ENCODE measurements at regions not wholly inside any gene's neighbourhood (a gene's known extent, or its start where the extent isn't known, plus 50 kb on each side); places are given as distances from the start of the nearest gene placed in this dataset.

- in situ Hi-C loops (cut with HindIII; ENCODE audit: low pct_unique_long_range_greater_than_20kb, low sequenced_read_pairs): no loop called here
- TF ChIP-seq JUND (IDR thresholded peaks at IDR 0.05; ENCODE audit: low read depth): no peak
- no peak for DNase-seq (ENCODE audit: low read depth in 1 of 2, low spot score in 1 of 2)
Measured at GRCh38 chr1:56223968-56224367, 355.4 kb downstream of the PLPP3 start.

- no peak for TF ChIP-seq JUND (IDR thresholded peaks at IDR 0.05; ENCODE audit: low read depth)
- DNase-seq (ENCODE audit: low read depth in 1 of 2, low spot score in 1 of 2): no peak
- in situ Hi-C loops (cut with HindIII; ENCODE audit: low pct_unique_long_range_greater_than_20kb, low sequenced_read_pairs): no loop called here
Measured at GRCh38 chr1:56222914-56223540, 356.3 kb downstream of the PLPP3 start.

- DNase-seq (ENCODE audit: low read depth in 1 of 2, low spot score in 1 of 2): no peak
- no peak for TF ChIP-seq JUND (IDR thresholded peaks at IDR 0.05; ENCODE audit: low read depth)
- in situ Hi-C loops (cut with HindIII; ENCODE audit: low pct_unique_long_range_greater_than_20kb, low sequenced_read_pairs): no loop called here
Measured at GRCh38 chr1:56220021-56220420, 359.3 kb downstream of the PLPP3 start.

- no peak for DNase-seq (ENCODE audit: low read depth in 1 of 2, low spot score in 1 of 2)
- in situ Hi-C loops (cut with HindIII; ENCODE audit: low pct_unique_long_range_greater_than_20kb, low sequenced_read_pairs): no loop called here
- no peak for TF ChIP-seq JUND (IDR thresholded peaks at IDR 0.05; ENCODE audit: low read depth)
Measured at GRCh38 chr1:56218023-56218422, 361.3 kb downstream of the PLPP3 start.

GRCh38 chr1:56216218-56216617, 363.1 kb downstream of the PLPP3 start:
- DNase-seq (ENCODE audit: low read depth in 1 of 2, low spot score in 1 of 2): no peak
- no peak for TF ChIP-seq JUND (IDR thresholded peaks at IDR 0.05; ENCODE audit: low read depth)
- in situ Hi-C loops (cut with HindIII; ENCODE audit: low pct_unique_long_range_greater_than_20kb, low sequenced_read_pairs): no loop called here

GRCh38 chr1:56215771-56216170, 363.6 kb downstream of the PLPP3 start:
- no peak for TF ChIP-seq JUND (IDR thresholded peaks at IDR 0.05; ENCODE audit: low read depth)
- DNase-seq (ENCODE audit: low read depth in 1 of 2, low spot score in 1 of 2): no peak
- in situ Hi-C loops (cut with HindIII; ENCODE audit: low pct_unique_long_range_greater_than_20kb, low sequenced_read_pairs): no loop called here

GRCh38 chr1:56215086-56215485, 364.3 kb downstream of the PLPP3 start:
- no peak for DNase-seq (ENCODE audit: low read depth in 1 of 2, low spot score in 1 of 2)
- in situ Hi-C loops (cut with HindIII; ENCODE audit: low pct_unique_long_range_greater_than_20kb, low sequenced_read_pairs): no loop called here
- TF ChIP-seq JUND (IDR thresholded peaks at IDR 0.05; ENCODE audit: low read depth): no peak

- in situ Hi-C loops (cut with HindIII; ENCODE audit: low pct_unique_long_range_greater_than_20kb, low sequenced_read_pairs): no loop called here
- TF ChIP-seq JUND (IDR thresholded peaks at IDR 0.05; ENCODE audit: low read depth): no peak
- no peak for DNase-seq (ENCODE audit: low read depth in 1 of 2, low spot score in 1 of 2)
Measured at GRCh38 chr1:56213068-56213467, 366.3 kb downstream of the PLPP3 start.

- TF ChIP-seq JUND (IDR thresholded peaks at IDR 0.05; ENCODE audit: low read depth): no peak
- in situ Hi-C loops (cut with HindIII; ENCODE audit: low pct_unique_long_range_greater_than_20kb, low sequenced_read_pairs): no loop called here
- no peak for DNase-seq (ENCODE audit: low read depth in 1 of 2, low spot score in 1 of 2)
Measured at GRCh38 chr1:56212143-56212542, 367.2 kb downstream of the PLPP3 start.

GRCh38 chr1:56206391-56206790, 373.0 kb downstream of the PLPP3 start:
- TF ChIP-seq JUND (IDR thresholded peaks at IDR 0.05; ENCODE audit: low read depth): no peak
- in situ Hi-C loops (cut with HindIII; ENCODE audit: low pct_unique_long_range_greater_than_20kb, low sequenced_read_pairs): no loop called here
- no peak for DNase-seq (ENCODE audit: low read depth in 1 of 2, low spot score in 1 of 2)

GRCh38 chr1:56204206-56204605, 375.2 kb downstream of the PLPP3 start:
- no peak for DNase-seq (ENCODE audit: low read depth in 1 of 2, low spot score in 1 of 2)
- in situ Hi-C loops (cut with HindIII; ENCODE audit: low pct_unique_long_range_greater_than_20kb, low sequenced_read_pairs): no loop called here
- no peak for TF ChIP-seq JUND (IDR thresholded peaks at IDR 0.05; ENCODE audit: low read depth)

- in situ Hi-C loops (cut with HindIII; ENCODE audit: low pct_unique_long_range_greater_than_20kb, low sequenced_read_pairs): no loop called here
- no peak for TF ChIP-seq JUND (IDR thresholded peaks at IDR 0.05; ENCODE audit: low read depth)
- DNase-seq (ENCODE audit: low read depth in 1 of 2, low spot score in 1 of 2): no peak
Measured at GRCh38 chr1:56202796-56203492, 376.4 kb downstream of the PLPP3 start.

- TF ChIP-seq JUND (IDR thresholded peaks at IDR 0.05; ENCODE audit: low read depth): no peak
- in situ Hi-C loops (cut with HindIII; ENCODE audit: low pct_unique_long_range_greater_than_20kb, low sequenced_read_pairs): no loop called here
Measured at GRCh38 chr1:56202186-56202585, 377.2 kb downstream of the PLPP3 start.

GRCh38 chr1:56200896-56201295, 378.5 kb downstream of the PLPP3 start:
- DNase-seq (ENCODE audit: low read depth in 1 of 2, low spot score in 1 of 2): no peak
- in situ Hi-C loops (cut with HindIII; ENCODE audit: low pct_unique_long_range_greater_than_20kb, low sequenced_read_pairs): no loop called here
- TF ChIP-seq JUND (IDR thresholded peaks at IDR 0.05; ENCODE audit: low read depth): no peak

More at GRCh38 chr1:56202186-56202585, 377.2 kb downstream of the PLPP3 start:
- DNase-seq (ENCODE audit: low read depth in 1 of 2, low spot score in 1 of 2): no peak
